ENCODE measurements at regions not wholly inside any gene's neighbourhood (a gene's known extent, or its start where the extent isn't known, plus 50 kb on each side); places are given as distances from the start of the nearest gene placed in this dataset.
"Not testable (repeated sequence)": the region's sequence is repeated elsewhere in the genome, so short reads cannot be mapped to it uniquely, and the experiment has no call there.

DNA sequence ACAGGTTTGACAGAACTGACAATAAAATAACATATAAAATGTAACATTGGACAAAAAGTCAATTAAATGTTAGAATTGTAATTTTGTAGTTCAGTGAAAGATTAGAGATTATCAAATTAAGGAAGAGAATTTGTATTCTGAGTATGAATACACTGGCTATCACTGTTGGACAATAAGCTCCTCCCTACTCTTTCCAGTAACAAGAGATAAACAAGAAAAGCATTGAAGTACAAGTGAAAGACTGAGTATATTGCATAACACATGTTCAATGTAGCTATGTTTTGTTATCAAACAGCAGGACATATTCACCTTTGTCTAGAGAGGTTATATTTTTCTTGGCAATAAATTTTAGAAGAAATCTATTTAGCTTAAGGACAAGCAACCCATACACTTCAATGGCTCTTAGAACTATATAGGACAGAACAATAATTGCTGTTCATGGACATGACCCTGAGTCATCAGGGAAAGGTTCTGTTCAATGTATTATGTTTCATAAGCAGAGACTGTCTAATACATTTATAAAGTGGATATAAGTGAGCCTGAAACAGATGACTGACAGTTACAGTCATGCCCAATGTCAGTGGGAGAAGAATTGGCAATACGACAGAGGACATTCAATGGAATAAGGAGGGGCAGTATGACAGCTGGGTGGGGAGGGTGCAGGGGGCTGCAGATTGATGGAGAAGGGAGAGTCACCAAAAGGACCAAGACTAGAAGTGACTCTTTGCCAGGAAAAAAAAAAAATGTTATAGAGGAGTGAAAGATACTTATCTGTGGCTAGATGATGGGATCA is 520.4 kb downstream of the FRK start:
- no peak for DNase-seq

DNA sequence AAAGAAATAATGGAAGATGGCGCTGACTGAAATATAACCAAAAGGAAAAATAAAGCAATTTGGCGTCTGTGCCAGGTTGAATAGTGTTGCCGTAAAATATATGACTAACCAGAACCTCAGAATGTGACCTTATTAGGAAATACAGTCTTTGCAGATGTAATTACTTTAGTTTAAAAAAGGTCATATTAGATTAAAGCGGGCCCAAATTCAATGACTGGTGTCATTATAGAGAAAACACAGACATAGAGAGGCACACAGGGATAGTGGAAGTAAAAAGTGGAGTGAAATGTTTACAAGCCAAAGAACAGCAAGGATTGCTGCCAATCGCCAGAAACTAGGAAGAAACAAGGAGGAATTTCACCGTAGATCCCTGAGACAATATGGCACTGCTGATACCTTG is 521.2 kb downstream of the FRK start:
- DNase-seq, result no peak

DNA sequence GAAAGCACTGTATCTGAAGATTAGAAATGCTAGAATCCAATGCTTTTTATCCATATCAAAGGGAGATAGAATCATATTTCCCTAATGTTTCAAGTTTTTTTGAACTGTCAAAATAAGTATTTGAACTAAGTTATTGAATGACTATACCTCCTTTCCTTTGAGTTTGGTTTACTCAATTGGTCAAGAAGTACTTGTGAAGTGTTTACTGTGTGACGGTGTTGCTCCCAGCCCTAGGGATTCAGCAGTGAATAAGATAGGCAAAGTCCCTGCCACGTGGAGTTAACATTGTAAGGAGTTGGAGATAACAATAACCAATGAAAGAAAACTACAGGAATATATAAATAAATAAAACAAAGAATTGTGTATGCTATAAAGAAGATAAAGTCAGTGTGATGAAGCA is 535.9 kb downstream of the FRK start:
- no peak for DNase-seq

- DNase-seq, result not testable (repeated sequence)
Measured at GRCh38 chr6:115521747-115522146, 538.9 kb downstream of the FRK start.

DNA sequence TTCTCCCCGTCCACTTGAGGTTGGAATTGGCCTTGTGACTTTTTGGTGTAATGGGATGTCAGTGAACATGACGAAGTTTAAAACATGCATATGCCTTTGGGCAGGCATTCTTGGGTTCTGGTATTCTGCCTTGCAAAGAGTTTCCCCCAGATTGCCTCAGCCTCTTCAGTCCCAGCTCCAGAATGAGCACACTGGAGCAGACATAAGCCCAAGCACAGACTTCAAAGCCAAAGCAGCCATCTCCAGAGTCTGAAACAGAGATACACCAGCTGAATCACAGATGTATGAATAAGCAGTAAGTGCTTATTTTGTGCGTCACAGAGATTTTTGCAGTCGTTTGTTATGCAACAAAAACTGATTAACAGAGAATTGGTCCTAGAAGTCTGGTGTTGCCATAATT is 546.0 kb downstream of the FRK start:
- no peak for DNase-seq

DNA sequence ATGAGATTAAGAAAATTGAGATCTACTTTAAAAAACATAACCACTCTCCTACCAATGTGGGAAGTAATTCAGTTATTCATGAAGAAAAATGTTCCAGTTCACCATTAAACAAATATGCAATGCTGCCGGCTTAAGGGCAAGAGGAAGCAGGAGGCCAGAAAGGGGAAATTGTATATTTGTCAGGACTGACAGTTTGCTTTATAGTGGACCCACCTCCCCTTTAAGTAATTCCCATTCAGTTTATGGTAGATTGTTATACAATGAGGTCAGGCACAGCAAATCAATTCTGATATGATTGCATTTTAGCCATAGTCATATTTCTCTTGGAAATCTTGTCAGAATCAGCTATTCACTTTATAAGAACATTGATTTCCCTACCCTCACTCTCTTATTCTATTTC is 547.8 kb downstream of the FRK start:
- no peak for DNase-seq

DNA sequence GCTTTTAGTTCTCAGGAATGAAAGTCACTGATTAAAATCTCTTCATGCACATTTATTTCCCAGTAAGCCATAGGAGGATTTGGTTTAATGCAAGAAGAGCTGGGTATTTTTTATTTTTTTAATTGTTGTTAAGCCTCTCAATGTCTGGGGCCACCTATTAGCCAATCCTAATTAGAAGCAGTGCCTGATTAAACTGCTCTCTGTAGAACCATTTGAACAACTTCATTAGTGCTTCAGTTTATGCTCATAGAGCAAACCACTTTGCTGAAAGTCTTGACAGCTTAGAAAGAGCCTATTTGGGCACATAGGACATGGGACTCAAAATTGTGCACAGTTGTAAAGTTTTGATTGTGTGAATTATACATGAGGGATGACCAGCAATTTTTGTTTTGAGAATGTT is 548.9 kb downstream of the FRK start:
- no peak for DNase-seq

DNA sequence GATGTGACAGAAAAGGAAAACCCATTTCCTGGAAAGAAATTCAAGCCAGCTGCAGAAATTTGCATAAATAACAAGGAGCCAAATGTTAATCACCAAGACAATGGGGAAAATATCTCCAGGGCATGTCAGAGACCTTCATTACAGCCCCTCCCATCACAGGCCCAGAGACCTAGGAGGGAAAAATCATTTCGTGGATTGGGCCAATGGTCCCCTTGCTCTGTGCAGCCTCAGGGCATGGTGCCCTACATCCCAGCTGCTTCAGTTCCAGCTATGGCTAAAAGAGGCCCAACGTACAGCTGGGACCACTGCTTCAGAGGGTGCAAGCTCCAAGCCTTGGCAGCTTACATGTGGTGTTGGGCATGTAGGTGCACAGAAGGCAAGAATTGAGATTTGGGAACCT is 558.3 kb downstream of the FRK start:
- not testable (repeated sequence) for DNase-seq

- DNase-seq, result no peak
Measured at GRCh38 chr6:115495184-115495583, 565.5 kb downstream of the FRK start.

GRCh38 chr6:115487331-115487730 is 573.4 kb downstream of the FRK start:
- DNase-seq, result no peak

DNA sequence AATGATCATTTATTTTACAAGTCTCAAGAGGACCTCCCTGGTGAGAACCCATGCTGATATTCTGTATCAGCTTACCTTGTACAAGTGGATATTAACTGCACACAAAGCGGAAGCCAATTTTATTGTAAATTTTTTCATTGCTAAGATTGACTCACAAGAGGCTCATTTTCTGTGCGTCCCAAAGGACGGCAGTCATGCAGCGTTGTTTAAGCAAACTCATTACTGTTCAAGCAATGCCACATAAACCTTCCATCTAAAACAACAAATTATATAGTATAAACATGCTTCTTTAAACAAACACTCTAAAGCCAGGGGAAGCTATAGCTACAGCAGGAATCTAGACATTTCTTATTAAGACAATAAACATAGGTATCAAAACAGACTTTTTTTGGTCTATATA is 575.3 kb downstream of the FRK start:
- DNase-seq, result no peak

- not testable (repeated sequence) for DNase-seq
Measured at GRCh38 chr6:115480543-115480942, 580.1 kb downstream of the FRK start.

DNA sequence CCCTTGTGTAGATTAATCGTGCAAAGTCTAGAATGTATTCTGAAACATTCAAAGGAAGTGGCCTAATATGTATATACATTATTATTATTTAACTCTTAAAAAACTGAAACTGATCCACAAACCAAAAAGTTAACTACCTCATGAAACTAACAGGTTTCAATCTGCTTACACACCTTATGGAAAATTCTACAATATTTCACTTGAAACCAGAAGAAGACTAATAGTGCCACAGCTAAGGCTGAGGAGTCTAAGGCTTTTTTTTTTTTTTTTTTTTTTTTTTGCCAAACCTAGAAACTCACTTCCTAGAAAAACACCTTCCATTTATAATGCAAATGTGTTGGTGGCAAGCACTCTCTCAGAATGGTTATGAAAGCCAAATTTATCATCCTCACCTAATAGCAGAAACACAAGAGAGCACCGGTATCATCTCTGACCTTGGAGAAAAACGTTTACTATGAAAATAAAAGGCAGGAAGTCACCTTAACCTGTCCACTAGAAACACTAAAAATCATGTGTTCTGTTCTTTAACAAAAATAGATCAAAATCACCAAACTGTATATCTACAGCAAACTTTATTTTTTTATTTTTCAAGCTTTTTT is 586.1 kb downstream of the FRK start:
- no peak for DNase-seq

GRCh38 chr6:115468272-115469005 is 592.3 kb downstream of the FRK start:
- no peak for DNase-seq

- DNase-seq, result no peak
Measured at GRCh38 chr6:115467726-115468125, 593.0 kb downstream of the FRK start.

GRCh38 chr6:115460913-115461312 is 599.8 kb downstream of the FRK start:
- no peak for DNase-seq

DNA sequence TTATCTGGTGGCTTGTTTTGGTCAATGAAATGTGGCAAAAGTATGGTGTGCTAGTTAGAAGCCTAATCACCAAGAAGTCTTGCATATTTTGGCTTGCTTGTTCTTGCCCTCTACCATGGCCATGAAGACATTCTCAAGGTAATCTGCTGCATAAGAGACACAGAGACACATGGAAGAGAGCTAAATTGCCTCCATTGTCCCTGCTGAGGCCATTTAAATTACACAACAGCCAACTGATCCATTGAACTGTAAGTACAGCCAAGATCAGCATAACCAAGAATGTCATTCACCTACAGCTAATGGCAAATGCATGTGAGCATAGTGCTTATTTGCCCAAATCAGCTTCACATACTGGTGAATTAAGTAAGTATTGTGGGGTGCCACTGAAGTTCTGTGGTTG is 603.8 kb downstream of the FRK start:
- DNase-seq, result no peak

GRCh38 chr6:115443825-115444478 is 616.7 kb downstream of the FRK start:
- no peak for DNase-seq

DNA sequence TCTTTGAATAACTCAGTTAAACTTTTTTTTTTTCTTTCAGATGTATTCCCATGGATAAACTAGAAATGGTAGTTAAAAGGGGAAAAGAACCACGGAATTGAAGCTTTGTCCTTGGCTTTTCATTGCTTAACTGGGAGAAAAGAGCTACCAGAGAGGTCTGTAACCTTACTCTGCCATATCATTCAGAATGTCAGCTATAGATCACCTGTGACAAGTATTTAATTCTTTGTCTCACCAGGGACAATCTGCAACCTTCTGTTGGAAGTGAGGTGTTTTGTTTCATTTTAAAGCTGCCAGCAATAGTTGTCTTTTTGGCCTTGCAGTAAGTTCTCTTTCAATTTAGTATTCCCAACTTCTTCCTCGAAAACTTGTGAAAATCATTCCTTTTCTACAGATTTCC is 618.4 kb downstream of the FRK start:
- DNase-seq, result no peak

DNA sequence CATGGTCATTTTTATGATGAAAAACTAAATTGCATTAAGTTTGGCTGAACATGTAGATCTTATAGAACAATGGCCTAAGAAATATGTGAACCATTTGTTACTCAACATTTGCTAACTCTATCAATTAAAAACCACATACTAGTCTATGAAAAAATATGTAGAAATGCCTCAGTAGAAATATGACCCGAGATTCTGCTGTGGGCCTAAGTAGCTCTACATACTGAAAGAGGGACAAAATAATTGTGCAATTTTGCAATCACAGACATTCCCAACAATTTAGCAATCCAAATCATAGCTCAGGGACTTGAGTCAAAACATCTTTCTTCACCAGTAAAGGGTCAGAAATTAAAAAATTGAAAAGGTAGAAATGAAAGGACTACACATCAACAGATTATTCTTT is 619.0 kb downstream of the FRK start:
- no peak for DNase-seq

GRCh38 chr6:115415378-115415777 is 645.3 kb downstream of the FRK start:
- DNase-seq, result no peak

DNA sequence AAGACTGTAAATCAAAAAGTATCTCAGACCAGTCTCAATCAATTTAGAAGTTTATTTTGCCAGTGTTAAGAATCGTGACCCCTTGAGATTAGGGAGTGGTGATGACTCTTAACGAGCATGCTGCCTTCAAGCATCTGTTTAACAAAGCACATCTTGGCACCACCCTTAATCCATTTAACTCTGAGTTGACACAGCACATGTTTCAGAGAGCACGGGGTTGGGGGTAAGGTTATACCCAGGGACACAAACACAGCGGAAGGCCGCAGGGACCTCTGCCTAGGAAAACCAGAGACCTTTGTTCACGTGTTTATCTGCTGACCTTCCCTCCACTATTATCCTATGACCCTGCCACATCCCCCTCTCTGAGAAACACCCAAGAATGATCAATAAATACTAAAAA is 645.8 kb downstream of the FRK start:
- not testable (repeated sequence) for DNase-seq

- no peak for DNase-seq
Measured at GRCh38 chr6:115411756-115412155, 648.9 kb downstream of the FRK start.

DNA sequence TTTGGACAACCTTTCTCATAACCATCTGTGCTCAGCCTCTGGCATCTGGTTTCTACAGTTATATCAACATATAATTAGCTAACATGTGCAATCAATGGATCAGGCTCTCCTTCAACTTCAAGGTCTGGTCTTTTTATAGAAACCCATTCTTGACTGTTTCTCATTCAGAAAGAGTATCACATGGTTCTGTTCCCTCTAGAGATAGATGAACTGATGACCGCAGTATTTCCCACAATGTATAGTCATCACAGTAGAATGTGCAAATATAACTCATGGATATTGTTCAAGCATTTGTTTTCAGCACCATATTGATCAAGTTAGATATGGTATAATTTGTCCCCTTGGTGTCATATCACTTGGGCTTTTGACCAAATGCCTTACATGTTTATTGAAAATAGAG is 656.2 kb downstream of the FRK start:
- no peak for DNase-seq
